ENCODE measurements at regions not wholly inside any gene's neighbourhood (a gene's known extent, or its start where the extent isn't known, plus 50 kb on each side); places are given as distances from the start of the nearest gene placed in this dataset.

DNA sequence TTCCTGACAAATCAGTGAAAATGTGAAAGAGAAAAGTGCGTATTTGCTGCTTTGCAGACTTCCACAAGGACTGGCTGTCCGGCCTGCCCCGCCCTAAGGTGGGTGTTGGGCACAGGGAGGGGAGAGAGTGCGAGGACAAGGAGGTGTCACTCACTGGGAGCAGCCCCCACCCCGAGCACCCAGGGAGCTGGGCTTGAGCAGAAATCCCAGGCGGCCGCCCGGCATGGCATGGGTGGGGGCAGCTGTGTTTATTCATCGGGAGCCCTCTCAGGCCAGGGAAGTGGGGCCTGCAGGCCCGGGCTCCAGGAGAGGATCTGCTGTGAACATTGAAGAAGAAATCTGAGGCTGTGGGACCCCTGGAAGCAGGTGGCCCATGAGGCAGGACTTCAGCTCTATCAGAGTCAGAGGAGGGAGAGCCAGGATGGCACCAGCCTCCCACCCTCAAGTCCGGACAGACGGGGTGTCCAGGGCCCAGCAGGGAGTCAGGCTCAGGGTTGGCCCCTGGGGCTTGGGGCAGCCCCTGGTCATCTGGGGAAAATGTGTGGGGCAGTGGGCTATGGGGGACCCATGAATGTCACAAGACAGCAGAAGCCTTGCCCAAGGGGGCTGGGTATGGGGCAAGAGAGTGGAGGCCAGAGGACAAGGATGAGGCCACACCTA is 164.4 kb upstream of the PPP2R2D start:
- H3K9me3 ChIP-seq (ENCODE audit: control insufficient read depth in 3 of 3, low read length in 3 of 3) = peaks cover 4 to 13% (median 12%) of the 10 kb centered on the region in 3 donors
- no peak overlapping the region for H3K4me3 ChIP-seq (ENCODE audit: low read length in 3 of 3)
- no peak overlapping the region for H3K27ac ChIP-seq (ENCODE audit: low read depth, low read length)
- no peak overlapping the region for H3K9ac ChIP-seq (ENCODE audit: low read depth in 1 of 3, low read length in 3 of 3)
- no peaks in the 10 kb centered on the region for H3K4me1 ChIP-seq (ENCODE audit: control insufficient read depth in 3 of 3, insufficient read depth in 3 of 3, low read length in 3 of 3)
- H3K27me3 ChIP-seq (ENCODE audit: control insufficient read depth in 3 of 3, insufficient read depth in 3 of 3, low read length in 3 of 3) = peaks cover 5 to 11% (median 10%) of the 10 kb centered on the region in 3 donors
- H3K36me3 ChIP-seq (ENCODE audit: control insufficient read depth in 3 of 3, insufficient read depth in 3 of 3, low read length in 3 of 3) = no peaks in the 10 kb centered on the region

DNA sequence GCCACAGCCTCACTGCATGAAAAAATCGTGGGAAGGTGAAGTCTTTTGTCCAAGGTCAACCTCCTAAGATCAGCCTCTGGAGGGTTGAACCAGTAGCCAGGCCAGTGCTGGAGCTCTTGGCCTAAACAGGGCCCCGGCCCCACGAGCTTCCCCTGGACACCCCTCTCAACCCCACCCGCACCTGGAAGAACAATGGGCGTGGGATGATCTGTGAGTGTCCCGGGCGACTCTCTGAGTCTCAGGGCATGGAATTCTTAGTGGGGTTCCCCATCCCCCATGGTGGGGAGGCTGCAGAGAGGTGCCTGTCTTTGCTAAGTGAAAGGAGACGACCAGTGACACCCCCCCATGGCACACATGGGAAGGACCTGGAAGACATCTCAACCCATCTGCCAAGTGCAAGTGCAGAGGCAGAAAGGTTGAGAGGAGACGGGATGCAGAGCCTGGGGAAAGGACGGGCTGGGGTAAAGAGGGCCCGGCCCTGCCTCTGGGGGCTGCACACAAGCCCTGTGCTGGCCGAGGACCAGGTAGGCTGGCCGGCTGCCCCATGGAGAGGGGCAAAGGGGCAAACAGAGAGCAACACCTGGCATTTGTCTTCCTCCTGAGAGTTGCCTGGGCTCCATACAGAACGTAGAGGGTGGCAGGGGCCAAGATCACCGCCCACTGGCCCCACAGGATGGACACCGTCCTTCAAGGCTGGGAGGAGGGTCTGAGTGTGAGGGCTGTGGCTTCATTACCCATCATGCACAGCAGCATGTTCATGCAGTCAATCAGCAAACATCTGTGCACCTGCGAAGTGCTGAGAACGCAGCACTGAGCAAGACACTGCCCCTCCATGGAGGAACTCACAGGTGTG is 163.0 kb upstream of the PPP2R2D start:
- Histone ChIP-seq H3K36me3 (ENCODE audit: control insufficient read depth in 3 of 3, insufficient read depth in 3 of 3, low read length in 3 of 3) (no peaks in the 10 kb centered on the region), H3K4me3 (ENCODE audit: low read length in 3 of 3) (no peak overlapping the region), H3K27ac (ENCODE audit: low read depth, low read length) (no peak overlapping the region), H3K9ac (ENCODE audit: low read depth in 1 of 3, low read length in 3 of 3) (no peak overlapping the region), H3K27me3 (ENCODE audit: control insufficient read depth in 3 of 3, insufficient read depth in 3 of 3, low read length in 3 of 3) (peaks cover 5 to 16% (median 14%) of the 10 kb centered on the region in 3 donors), H3K4me1 (ENCODE audit: control insufficient read depth in 3 of 3, insufficient read depth in 3 of 3, low read length in 3 of 3) (no peaks in the 10 kb centered on the region), H3K9me3 (ENCODE audit: control insufficient read depth in 3 of 3, low read length in 3 of 3) (peaks cover 0 to 9% (median 8%) of the 10 kb centered on the region in 3 donors)

DNA sequence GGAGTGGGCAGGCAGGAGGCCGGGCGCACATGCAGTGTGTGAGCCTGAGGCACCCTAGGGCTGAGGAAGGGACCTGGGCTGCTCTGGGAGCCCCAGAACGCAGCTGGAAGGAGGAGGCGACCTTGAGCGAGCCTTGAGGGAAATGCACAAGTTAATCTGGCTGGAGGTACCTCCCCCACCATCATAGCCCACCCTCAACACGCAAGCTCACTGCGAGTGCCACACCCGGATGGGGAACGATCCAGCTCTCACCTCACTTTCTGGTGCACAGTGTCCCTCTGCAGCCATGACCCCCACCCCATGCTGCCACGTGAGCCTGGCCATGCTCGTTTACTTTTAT is 162.4 kb upstream of the PPP2R2D start:
- no peaks in the 10 kb centered on the region for H3K36me3 ChIP-seq (ENCODE audit: control insufficient read depth in 3 of 3, insufficient read depth in 3 of 3, low read length in 3 of 3)
- H3K4me3 ChIP-seq (ENCODE audit: low read length in 3 of 3) = no peak overlapping the region
- peaks cover 5 to 22% (median 18%) of the 10 kb centered on the region in 3 donors for H3K27me3 ChIP-seq (ENCODE audit: control insufficient read depth in 3 of 3, insufficient read depth in 3 of 3, low read length in 3 of 3)
- no peaks in the 10 kb centered on the region for H3K4me1 ChIP-seq (ENCODE audit: control insufficient read depth in 3 of 3, insufficient read depth in 3 of 3, low read length in 3 of 3)
- no peak overlapping the region for H3K27ac ChIP-seq (ENCODE audit: low read depth, low read length)
- no peak overlapping the region for H3K9ac ChIP-seq (ENCODE audit: low read depth in 1 of 3, low read length in 3 of 3)
- peaks cover 0 to 8% (median 8%) of the 10 kb centered on the region in 3 donors for H3K9me3 ChIP-seq (ENCODE audit: control insufficient read depth in 3 of 3, low read length in 3 of 3)

DNA sequence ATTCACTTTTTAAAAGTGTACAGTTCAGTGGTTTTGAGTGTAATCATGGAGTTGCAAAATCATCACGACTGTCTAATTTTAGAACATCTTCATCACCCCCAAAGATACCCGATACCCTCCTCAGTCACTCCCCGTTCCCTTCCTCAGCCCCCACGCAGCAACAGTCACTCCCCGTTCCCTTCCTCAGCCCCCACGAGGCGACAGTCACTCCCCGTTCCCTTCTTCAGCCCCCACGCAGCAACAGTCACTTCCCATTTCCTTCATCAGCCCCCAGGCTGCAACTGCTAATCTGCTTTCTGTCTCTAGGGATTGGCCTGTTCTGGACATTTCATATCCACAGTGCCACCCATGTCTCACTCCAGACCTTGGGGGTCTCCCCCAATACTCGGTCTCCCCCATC is 161.6 kb upstream of the PPP2R2D start:
- no peak overlapping the region for H3K27ac ChIP-seq (ENCODE audit: low read depth, low read length)
- no peak overlapping the region for H3K4me3 ChIP-seq (ENCODE audit: low read length in 3 of 3)
- no peak overlapping the region for H3K9ac ChIP-seq (ENCODE audit: low read depth in 1 of 3, low read length in 3 of 3)
- peaks cover 6 to 30% (median 26%) of the 10 kb centered on the region in 3 donors for H3K27me3 ChIP-seq (ENCODE audit: control insufficient read depth in 3 of 3, insufficient read depth in 3 of 3, low read length in 3 of 3)
- no peaks in the 10 kb centered on the region for H3K4me1 ChIP-seq (ENCODE audit: control insufficient read depth in 3 of 3, insufficient read depth in 3 of 3, low read length in 3 of 3)
- peaks cover 0 to 8% (median 8%) of the 10 kb centered on the region in 3 donors for H3K9me3 ChIP-seq (ENCODE audit: control insufficient read depth in 3 of 3, low read length in 3 of 3)
- H3K36me3 ChIP-seq (ENCODE audit: control insufficient read depth in 3 of 3, insufficient read depth in 3 of 3, low read length in 3 of 3) = no peaks in the 10 kb centered on the region

DNA sequence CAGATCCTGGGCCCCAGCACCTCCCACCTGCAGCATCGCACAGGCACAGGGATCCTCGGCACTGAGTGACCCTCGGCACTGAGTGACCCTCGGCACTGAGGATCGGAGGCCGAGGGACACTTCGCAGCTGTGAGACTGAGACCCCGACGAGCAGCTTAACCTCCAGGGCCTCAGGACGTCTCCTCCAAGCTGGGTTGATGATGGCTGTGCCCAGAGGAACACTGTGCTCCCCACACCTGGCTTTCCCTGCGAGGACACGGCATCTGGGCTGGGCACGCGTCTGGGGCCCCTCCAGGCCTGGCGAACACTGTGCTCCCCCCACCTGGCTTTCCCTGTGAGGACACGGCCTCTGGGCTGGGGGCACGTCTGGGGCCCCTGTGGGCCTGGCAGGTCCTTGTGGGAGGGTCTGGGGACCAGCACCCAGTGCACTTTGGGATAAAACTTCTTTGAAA is 158.3 kb upstream of the PPP2R2D start:
- Histone ChIP-seq H3K4me1 (ENCODE audit: control insufficient read depth in 3 of 3, insufficient read depth in 3 of 3, low read length in 3 of 3) (no peaks in the 10 kb centered on the region), H3K9ac (ENCODE audit: low read depth in 1 of 3, low read length in 3 of 3) (no peak overlapping the region), H3K9me3 (ENCODE audit: control insufficient read depth in 3 of 3, low read length in 3 of 3) (peaks cover 0 to 8% (median 6%) of the 10 kb centered on the region in 3 donors), H3K36me3 (ENCODE audit: control insufficient read depth in 3 of 3, insufficient read depth in 3 of 3, low read length in 3 of 3) (no peaks in the 10 kb centered on the region), H3K27ac (ENCODE audit: low read depth, low read length) (no peak overlapping the region), H3K4me3 (ENCODE audit: low read length in 3 of 3) (no peak overlapping the region), H3K27me3 (ENCODE audit: control insufficient read depth in 3 of 3, insufficient read depth in 3 of 3, low read length in 3 of 3) (peaks cover 12 to 51% (median 42%) of the 10 kb centered on the region in 3 donors)

DNA sequence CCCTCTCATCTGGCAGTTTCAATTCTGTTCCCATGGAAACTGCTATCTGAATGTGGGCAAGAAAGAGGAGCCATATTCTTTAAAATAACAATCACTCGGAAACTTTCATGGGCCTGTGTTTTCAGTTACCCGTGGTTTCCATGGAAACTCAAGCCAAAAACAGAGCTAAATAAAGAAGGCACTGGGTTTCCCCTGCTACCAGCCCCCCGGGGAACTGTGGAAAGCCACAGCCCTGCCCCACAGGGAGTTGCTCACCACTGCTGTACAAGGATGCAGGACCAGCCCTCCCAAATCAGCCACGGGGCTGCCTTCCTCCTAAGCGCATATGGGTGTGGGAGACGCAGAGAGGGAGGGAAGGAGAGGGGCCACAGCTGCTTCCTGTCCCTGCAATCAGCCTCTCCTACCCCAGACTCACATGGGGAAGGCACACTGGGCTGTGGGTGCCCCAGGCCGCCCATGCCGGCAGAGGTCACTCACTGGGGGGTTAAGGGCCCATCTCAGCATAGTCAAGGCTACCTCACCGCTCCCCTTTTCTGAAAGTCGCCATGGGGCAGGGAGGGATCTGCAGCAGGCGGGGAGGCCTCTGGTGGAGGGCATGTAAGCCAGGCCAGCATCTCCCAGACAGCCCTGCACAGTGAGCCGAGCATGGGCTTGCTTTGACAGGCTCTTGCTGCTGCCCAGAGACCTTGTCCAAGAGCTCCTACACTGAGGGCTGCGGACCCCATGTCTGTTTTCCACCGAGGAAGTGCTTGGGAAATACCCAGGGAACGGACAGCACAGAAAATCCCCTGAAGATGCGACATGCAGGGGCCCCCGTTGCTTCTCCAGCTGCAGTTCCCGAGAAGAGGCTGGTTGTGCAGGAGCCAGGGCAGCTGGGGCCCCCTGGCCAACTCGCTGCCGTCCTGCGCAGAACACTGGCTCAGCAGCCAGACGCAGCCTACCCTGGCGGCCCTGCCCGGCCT is 157.3 kb upstream of the PPP2R2D start:
- peaks cover 13 to 54% (median 44%) of the 10 kb centered on the region in 3 donors for H3K27me3 ChIP-seq (ENCODE audit: control insufficient read depth in 3 of 3, insufficient read depth in 3 of 3, low read length in 3 of 3)

DNA sequence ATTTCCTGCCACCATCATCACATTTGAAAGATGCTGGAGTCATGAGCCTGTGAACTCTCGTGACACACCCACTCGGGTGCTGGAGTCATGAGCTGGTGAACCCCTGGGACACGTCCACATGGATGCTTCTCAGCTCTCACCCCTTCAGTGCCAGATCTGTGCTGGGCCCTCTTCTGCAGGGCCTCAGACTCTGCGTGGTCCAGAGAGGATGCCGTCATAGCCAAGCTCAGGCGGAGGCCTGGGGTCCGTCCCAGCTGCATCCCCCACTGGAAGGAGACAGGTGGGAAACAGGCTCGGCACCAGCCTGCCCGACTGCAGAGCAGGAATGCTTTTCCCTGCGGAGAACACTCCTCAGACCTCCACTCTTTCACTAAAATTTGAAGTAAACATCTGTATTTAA is 156.5 kb upstream of the PPP2R2D start:
- Histone ChIP-seq H3K36me3 (ENCODE audit: control insufficient read depth in 3 of 3, insufficient read depth in 3 of 3, low read length in 3 of 3) (no peaks in the 10 kb centered on the region), H3K9ac (ENCODE audit: low read depth in 1 of 3, low read length in 3 of 3) (no peak overlapping the region), H3K9me3 (ENCODE audit: control insufficient read depth in 3 of 3, low read length in 3 of 3) (peaks cover 0 to 8% (median 6%) of the 10 kb centered on the region in 3 donors), H3K27me3 (ENCODE audit: control insufficient read depth in 3 of 3, insufficient read depth in 3 of 3, low read length in 3 of 3) (peaks cover 17 to 60% (median 52%) of the 10 kb centered on the region in 3 donors), H3K4me1 (ENCODE audit: control insufficient read depth in 3 of 3, insufficient read depth in 3 of 3, low read length in 3 of 3) (no peaks in the 10 kb centered on the region), H3K4me3 (ENCODE audit: low read length in 3 of 3) (no peak overlapping the region), H3K27ac (ENCODE audit: low read depth, low read length) (no peak overlapping the region)

More for the DNA sequence above, 157.3 kb upstream of the PPP2R2D start:
- H3K4me3 ChIP-seq (ENCODE audit: low read length in 3 of 3) = no peak overlapping the region
- no peak overlapping the region for H3K27ac ChIP-seq (ENCODE audit: low read depth, low read length)
- peaks cover 0 to 8% (median 6%) of the 10 kb centered on the region in 3 donors for H3K9me3 ChIP-seq (ENCODE audit: control insufficient read depth in 3 of 3, low read length in 3 of 3)
- no peak overlapping the region for H3K9ac ChIP-seq (ENCODE audit: low read depth in 1 of 3, low read length in 3 of 3)
- H3K4me1 ChIP-seq (ENCODE audit: control insufficient read depth in 3 of 3, insufficient read depth in 3 of 3, low read length in 3 of 3) = no peaks in the 10 kb centered on the region
- H3K36me3 ChIP-seq (ENCODE audit: control insufficient read depth in 3 of 3, insufficient read depth in 3 of 3, low read length in 3 of 3) = no peaks in the 10 kb centered on the region

DNA sequence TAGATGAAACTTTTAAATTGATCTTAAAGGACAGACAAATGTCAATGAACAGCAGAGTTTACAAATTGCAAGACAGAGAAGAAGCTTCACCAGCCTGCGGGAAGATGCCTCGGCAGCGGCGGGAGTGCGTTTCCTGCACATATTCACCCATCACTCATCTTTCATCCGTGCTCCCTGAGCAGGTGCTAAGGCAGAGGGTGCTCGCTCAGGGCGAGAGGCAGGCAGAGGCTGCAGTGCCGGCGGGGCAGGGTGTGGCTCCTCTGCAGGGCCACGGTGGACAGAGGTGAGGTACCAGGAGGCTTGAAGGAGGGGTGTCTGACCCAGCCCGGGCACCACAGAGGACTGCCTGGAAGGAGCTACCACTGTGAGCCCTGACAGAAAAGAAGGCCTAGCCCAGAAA is 155.2 kb upstream of the PPP2R2D start:
- H3K9me3 ChIP-seq (ENCODE audit: control insufficient read depth in 3 of 3, low read length in 3 of 3) = no peaks in the 10 kb centered on the region
- H3K9ac ChIP-seq (ENCODE audit: low read depth in 1 of 3, low read length in 3 of 3) = no peak overlapping the region
- no peak overlapping the region for H3K4me3 ChIP-seq (ENCODE audit: low read length in 3 of 3)
- no peak overlapping the region for H3K27ac ChIP-seq (ENCODE audit: low read depth, low read length)
- no peaks in the 10 kb centered on the region for H3K36me3 ChIP-seq (ENCODE audit: control insufficient read depth in 3 of 3, insufficient read depth in 3 of 3, low read length in 3 of 3)
- peaks cover 24 to 66% (median 55%) of the 10 kb centered on the region in 3 donors for H3K27me3 ChIP-seq (ENCODE audit: control insufficient read depth in 3 of 3, insufficient read depth in 3 of 3, low read length in 3 of 3)
- H3K4me1 ChIP-seq (ENCODE audit: control insufficient read depth in 3 of 3, insufficient read depth in 3 of 3, low read length in 3 of 3) = no peaks in the 10 kb centered on the region

DNA sequence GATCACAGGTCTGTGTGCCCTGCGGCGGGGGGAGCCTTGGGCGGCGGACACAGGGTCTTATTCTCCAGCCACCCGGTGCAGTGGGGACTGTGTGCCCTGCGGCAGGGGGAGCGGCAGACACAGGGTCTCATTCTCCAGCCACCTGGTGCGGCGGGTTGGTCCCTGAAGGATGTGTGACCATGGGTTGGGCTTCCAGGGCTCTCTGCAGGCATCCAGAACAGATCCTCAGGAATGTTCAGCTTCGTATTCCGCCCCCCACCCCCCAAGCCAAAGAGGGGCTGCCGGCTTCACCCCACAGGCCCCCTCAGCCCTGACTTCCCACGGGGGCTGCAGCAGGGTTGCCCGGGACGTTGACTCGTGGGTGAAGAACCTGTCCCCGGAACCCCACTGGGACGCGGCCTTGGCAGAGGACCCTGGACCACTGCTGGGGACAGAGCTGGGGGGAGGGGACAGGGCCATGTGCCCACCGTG is 154.5 kb upstream of the PPP2R2D start:
- Histone ChIP-seq H3K9ac (ENCODE audit: low read depth in 1 of 3, low read length in 3 of 3) (no peak overlapping the region), H3K36me3 (ENCODE audit: control insufficient read depth in 3 of 3, insufficient read depth in 3 of 3, low read length in 3 of 3) (no peaks in the 10 kb centered on the region), H3K4me1 (ENCODE audit: control insufficient read depth in 3 of 3, insufficient read depth in 3 of 3, low read length in 3 of 3) (no peaks in the 10 kb centered on the region), H3K4me3 (ENCODE audit: low read length in 3 of 3) (no peak overlapping the region), H3K27me3 (ENCODE audit: control insufficient read depth in 3 of 3, insufficient read depth in 3 of 3, low read length in 3 of 3) (peaks cover 24 to 66% (median 59%) of the 10 kb centered on the region in 3 donors), H3K9me3 (ENCODE audit: control insufficient read depth in 3 of 3, low read length in 3 of 3) (no peaks in the 10 kb centered on the region), H3K27ac (ENCODE audit: low read depth, low read length) (no peak overlapping the region)
